ENCODE measurements at regions not wholly inside any gene's neighbourhood (a gene's known extent, or its start where the extent isn't known, plus 50 kb on each side); places are given as distances from the start of the nearest gene placed in this dataset.

GRCh38 chr7:53336105-53336668, 300.8 kb downstream of the POM121L12 start:
- no peak for DNase-seq
- Histone ChIP-seq H3K27me3 (no peaks in the 10 kb centered on the region), H3K9me3 (no peaks in the 10 kb centered on the region), H3K27ac (no peak overlapping the region), H3K4me1 (ENCODE audit: insufficient read depth) (no peaks in the 10 kb centered on the region), H3K36me3 (no peaks in the 10 kb centered on the region), H3K4me3 (no peak overlapping the region)
- WGBS, 3 donors, result 90 to 94% (median 94%) methylated on average over 8 of the region's 8 CpGs
- TF ChIP-seq CTCF (IDR thresholded peaks at IDR 0.05), result no peak
- no peak for TF ChIP-seq EP300 (IDR thresholded peaks at IDR 0.05)
- no peak for TF ChIP-seq POLR2A (IDR thresholded peaks at IDR 0.05)
- intact Hi-C loops (cut with DNase I), result no loop called here

- Histone ChIP-seq H3K4me1 (ENCODE audit: insufficient read depth) (no peaks in the 10 kb centered on the region), H3K27ac (no peak overlapping the region), H3K36me3 (no peaks in the 10 kb centered on the region), H3K9me3 (no peaks in the 10 kb centered on the region), H3K4me3 (no peak overlapping the region), H3K27me3 (no peaks in the 10 kb centered on the region)
- TF ChIP-seq POLR2A (IDR thresholded peaks at IDR 0.05) (no peak), EP300 (IDR thresholded peaks at IDR 0.05) (no peak), CTCF (IDR thresholded peaks at IDR 0.05) (no peak)
- intact Hi-C loops (cut with DNase I), result no loop called here
- no peak for DNase-seq
- 81 to 91% (median 90%) methylated on average over 1 of the region's 1 CpG for WGBS, 3 donors
Measured at GRCh38 chr7:53340220-53340619, 304.8 kb downstream of the POM121L12 start.

- H3K27ac ChIP-seq, result no peak overlapping the region
- intact Hi-C loops (cut with DNase I), result no loop called here
- no peaks in the 10 kb centered on the region for H3K36me3 ChIP-seq
- no peak overlapping the region for H3K4me3 ChIP-seq
- no peak for TF ChIP-seq POLR2A (IDR thresholded peaks at IDR 0.05)
- TF ChIP-seq CTCF (IDR thresholded peaks at IDR 0.05), result no peak
- TF ChIP-seq EP300 (IDR thresholded peaks at IDR 0.05), result no peak
- WGBS, 3 donors, result 31 to 35% (median 34%) methylated on average over 2 of the region's 2 CpGs
- DNase-seq, result peak in 1 of 5 donors; percentile 12
- no peaks in the 10 kb centered on the region for H3K9me3 ChIP-seq
- no peaks in the 10 kb centered on the region for H3K4me1 ChIP-seq (ENCODE audit: insufficient read depth)
- no peaks in the 10 kb centered on the region for H3K27me3 ChIP-seq
Measured at GRCh38 chr7:53350241-53350640, 314.8 kb downstream of the POM121L12 start.

GRCh38 chr7:53351681-53352080, 316.2 kb downstream of the POM121L12 start:
- H3K36me3 ChIP-seq, result no peaks in the 10 kb centered on the region
- H3K4me1 ChIP-seq (ENCODE audit: insufficient read depth), result no peaks in the 10 kb centered on the region
- no peaks in the 10 kb centered on the region for H3K9me3 ChIP-seq
- no peaks in the 10 kb centered on the region for H3K27me3 ChIP-seq
- 77 to 90% (median 87%) methylated on average over 2 of the region's 2 CpGs for WGBS, 3 donors
- H3K27ac ChIP-seq, result no peak overlapping the region
- TF ChIP-seq EP300 (IDR thresholded peaks at IDR 0.05), result no peak
- no peak for TF ChIP-seq CTCF (IDR thresholded peaks at IDR 0.05)
- no peak for TF ChIP-seq POLR2A (IDR thresholded peaks at IDR 0.05)
- H3K4me3 ChIP-seq, result no peak overlapping the region
- intact Hi-C loops (cut with DNase I), result no loop called here
- DNase-seq, result no peak
